GM21576 (cell line): ENCODE measurements at regions not wholly inside any gene's neighbourhood (a gene's known extent, or its start where the extent isn't known, plus 50 kb on each side); places are given as distances from the start of the nearest gene placed in this dataset.

ENCODE experiments used
- ATAC-seq: cut with Tn5 transposase; IDR thresholded peaks from one replicate; pipeline ENCODE4 v1.9.1; 2021; ENCODE audit warnings: mild to moderate bottlenecking, moderate library complexity; ENCODE audit not compliant: unreplicated experiment

GRCh38 chr10:8227246-8227645 is 172.8 kb downstream of the GATA3 start:
- ATAC-seq: no peak

- ATAC-seq: no peak
These were observed 174.7 kb downstream of the GATA3 start for GRCh38 chr10:8229153-8229552.

- no peak for ATAC-seq
These were observed 176.4 kb downstream of the GATA3 start for GRCh38 chr10:8230902-8231301.

GRCh38 chr10:8233049-8233448 is 178.6 kb downstream of the GATA3 start:
- ATAC-seq: no peak

- ATAC-seq: no peak
These were observed 179.4 kb downstream of the GATA3 start for GRCh38 chr10:8233832-8234259.

GRCh38 chr10:8235253-8236027 is 181.0 kb downstream of the GATA3 start:
- no peak for ATAC-seq

GRCh38 chr10:8238986-8239385 is 184.5 kb downstream of the GATA3 start:
- no peak for ATAC-seq

GRCh38 chr10:8240861-8241260 is 186.4 kb downstream of the GATA3 start:
- ATAC-seq: no peak

GRCh38 chr10:8242295-8242872 is 187.9 kb downstream of the GATA3 start:
- no peak for ATAC-seq

GRCh38 chr10:8245131-8245813 is 190.8 kb downstream of the GATA3 start:
- no peak for ATAC-seq

- no peak for ATAC-seq
These were observed 191.3 kb downstream of the GATA3 start for GRCh38 chr10:8245814-8246142.

GRCh38 chr10:8246548-8246947 is 192.1 kb downstream of the GATA3 start:
- ATAC-seq: no peak

GRCh38 chr10:8247191-8247590 is 192.7 kb downstream of the GATA3 start:
- no peak for ATAC-seq

GRCh38 chr10:8248868-8249267 is 194.4 kb downstream of the GATA3 start:
- ATAC-seq: no peak

- ATAC-seq: no peak
These were observed 199.9 kb downstream of the GATA3 start for GRCh38 chr10:8254350-8254749.

GRCh38 chr10:8255301-8255700 is 200.8 kb downstream of the GATA3 start:
- no peak for ATAC-seq

- no peak for ATAC-seq
These were observed 206.2 kb downstream of the GATA3 start for GRCh38 chr10:8260645-8261044.

- ATAC-seq: no peak
These were observed 207.8 kb downstream of the GATA3 start for GRCh38 chr10:8262317-8262716.

- ATAC-seq: no peak
These were observed 215.5 kb downstream of the GATA3 start for GRCh38 chr10:8269976-8270375.

GRCh38 chr10:8272794-8273425 is 218.4 kb downstream of the GATA3 start:
- ATAC-seq: no peak

- no peak for ATAC-seq
These were observed 219.3 kb downstream of the GATA3 start for GRCh38 chr10:8273749-8274148.

GRCh38 chr10:8275911-8276310 is 221.4 kb downstream of the GATA3 start:
- ATAC-seq: no peak
